ENCODE measurements at regions not wholly inside any gene's neighbourhood (a gene's known extent, or its start where the extent isn't known, plus 50 kb on each side); places are given as distances from the start of the nearest gene placed in this dataset.

GRCh38 chr12:125890366-125890905 is 825.2 kb downstream of the AACS start:
- DNase-seq (ENCODE audit: low read depth, low spot score) (no peak), ATAC-seq (no peak), FAIRE-seq (no peak)
- Histone ChIP-seq H3K4me3 (no peak overlapping the region), H3K36me3 (ENCODE audit: control insufficient read depth in 2 of 2, insufficient read depth in 2 of 2, low read length in 1 of 2) (no peaks in the 10 kb centered on the region), H2AFZ (ENCODE audit: control insufficient read depth, low read depth, low read length) (no peak overlapping the region), H3K27ac (ENCODE audit: control insufficient read depth, insufficient read depth) (no peak overlapping the region), H3K4me1 (ENCODE audit: control insufficient read depth, insufficient read depth, low read length) (no peaks in the 10 kb centered on the region), H3K27me3 (replicated peaks in 1 of 2; ENCODE audit: control insufficient read depth in 2 of 2, insufficient read depth in 2 of 2, low read length in 1 of 2) (no peaks in the 10 kb centered on the region), H3K9me3 (replicated peaks; ENCODE audit: control insufficient read depth, insufficient read depth, low read length) (no peaks in the 10 kb centered on the region), H4K20me1 (ENCODE audit: control insufficient read depth, insufficient read depth) (no peaks in the 10 kb centered on the region), H3K79me2 (ENCODE audit: control insufficient read depth, insufficient read depth, low read length) (no peaks in the 10 kb centered on the region), H3K4me2 (ENCODE audit: control insufficient read depth, insufficient read depth) (no peak overlapping the region), H3K9ac (ENCODE audit: control insufficient read depth, insufficient read depth, low read length) (no peak overlapping the region)
- WGBS (ENCODE audit: insufficient coverage, insufficient replicate concordance, low lambda C conversion rate, missing lambda C conversion rate): 49% methylated on average over 7 of the region's 7 CpGs
- no TSS peak for BruUV-seq (replicated peaks)
- RAD21 ChIA-PET (ENCODE audit: unreplicated experiment): no interaction called here
- in situ Hi-C loops (cut with MboI) (no loop called here), intact Hi-C loops (cut with micrococcal nuclease; ENCODE audit: unreplicated experiment) (no loop called here)
- CTCF ChIA-PET: interaction anchor here (1.2 kb wide), 1 partner anchor 10 kb away, joined by 3 read pairs; no protein-coding TSS in a partner anchor
- POLR2A ChIA-PET: no interaction called here
- SMC1A ChIA-PET (ENCODE audit: uncharacterized antibody, unreplicated experiment): no interaction called here
- TF ChIP-seq RAD51 (IDR thresholded peaks at IDR 0.05) (no peak), E2F8 (IDR thresholded peaks at IDR 0.05; ENCODE audit: low read depth, partially characterized antibody) (no peak), FOXM1 (IDR thresholded peaks at IDR 0.05; ENCODE audit: low read depth, low read length) (no peak), RUNX3 (IDR thresholded peaks at IDR 0.05; ENCODE audit: low read length) (no peak), POLR2AphosphoS5 (IDR thresholded peaks at IDR 0.05; ENCODE audit: low read length) (no peak), EED (IDR thresholded peaks at IDR 0.05; ENCODE audit: low read depth) (no peak), SMAD5 (IDR thresholded peaks at IDR 0.05; ENCODE audit: low read depth) (no peak), NR2C1 (IDR thresholded peaks at IDR 0.05) (no peak), YBX1 (IDR thresholded peaks at IDR 0.05) (no peak), NFIC (IDR thresholded peaks at IDR 0.05; ENCODE audit: low read depth, low read length) (no peak), JUND (IDR thresholded peaks at IDR 0.05; ENCODE audit: low read depth, low read length) (no peak), CEBPZ (IDR thresholded peaks at IDR 0.05; ENCODE audit: low read depth, low read length) (no peak), PAX5 (IDR thresholded peaks at IDR 0.05; ENCODE audit: borderline replicate concordance, low read depth, low read length) (no peak)
- TF ChIP-seq, protein P1, sequence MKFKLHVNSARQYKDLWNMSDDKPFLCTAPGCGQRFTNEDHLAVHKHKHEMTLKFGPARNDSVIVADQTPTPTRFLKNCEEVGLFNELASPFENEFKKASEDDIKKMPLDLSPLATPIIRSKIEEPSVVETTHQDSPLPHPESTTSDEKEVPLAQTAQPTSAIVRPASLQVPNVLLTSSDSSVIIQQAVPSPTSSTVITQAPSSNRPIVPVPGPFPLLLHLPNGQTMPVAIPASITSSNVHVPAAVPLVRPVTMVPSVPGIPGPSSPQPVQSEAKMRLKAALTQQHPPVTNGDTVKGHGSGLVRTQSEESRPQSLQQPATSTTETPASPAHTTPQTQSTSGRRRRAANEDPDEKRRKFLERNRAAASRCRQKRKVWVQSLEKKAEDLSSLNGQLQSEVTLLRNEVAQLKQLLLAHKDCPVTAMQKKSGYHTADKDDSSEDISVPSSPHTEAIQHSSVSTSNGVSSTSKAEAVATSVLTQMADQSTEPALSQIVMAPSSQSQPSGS (IDR thresholded peaks at IDR 0.05; ENCODE audit: low read length): no peak
- TF ChIP-seq, protein P2, sequence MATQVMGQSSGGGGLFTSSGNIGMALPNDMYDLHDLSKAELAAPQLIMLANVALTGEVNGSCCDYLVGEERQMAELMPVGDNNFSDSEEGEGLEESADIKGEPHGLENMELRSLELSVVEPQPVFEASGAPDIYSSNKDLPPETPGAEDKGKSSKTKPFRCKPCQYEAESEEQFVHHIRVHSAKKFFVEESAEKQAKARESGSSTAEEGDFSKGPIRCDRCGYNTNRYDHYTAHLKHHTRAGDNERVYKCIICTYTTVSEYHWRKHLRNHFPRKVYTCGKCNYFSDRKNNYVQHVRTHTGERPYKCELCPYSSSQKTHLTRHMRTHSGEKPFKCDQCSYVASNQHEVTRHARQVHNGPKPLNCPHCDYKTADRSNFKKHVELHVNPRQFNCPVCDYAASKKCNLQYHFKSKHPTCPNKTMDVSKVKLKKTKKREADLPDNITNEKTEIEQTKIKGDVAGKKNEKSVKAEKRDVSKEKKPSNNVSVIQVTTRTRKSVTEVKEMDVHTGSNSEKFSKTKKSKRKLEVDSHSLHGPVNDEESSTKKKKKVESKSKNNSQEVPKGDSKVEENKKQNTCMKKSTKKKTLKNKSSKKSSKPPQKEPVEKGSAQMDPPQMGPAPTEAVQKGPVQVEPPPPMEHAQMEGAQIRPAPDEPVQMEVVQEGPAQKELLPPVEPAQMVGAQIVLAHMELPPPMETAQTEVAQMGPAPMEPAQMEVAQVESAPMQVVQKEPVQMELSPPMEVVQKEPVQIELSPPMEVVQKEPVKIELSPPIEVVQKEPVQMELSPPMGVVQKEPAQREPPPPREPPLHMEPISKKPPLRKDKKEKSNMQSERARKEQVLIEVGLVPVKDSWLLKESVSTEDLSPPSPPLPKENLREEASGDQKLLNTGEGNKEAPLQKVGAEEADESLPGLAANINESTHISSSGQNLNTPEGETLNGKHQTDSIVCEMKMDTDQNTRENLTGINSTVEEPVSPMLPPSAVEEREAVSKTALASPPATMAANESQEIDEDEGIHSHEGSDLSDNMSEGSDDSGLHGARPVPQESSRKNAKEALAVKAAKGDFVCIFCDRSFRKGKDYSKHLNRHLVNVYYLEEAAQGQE (IDR thresholded peaks at IDR 0.05; ENCODE audit: low read depth, low read length): no peak
